ENCODE measurements at regions not wholly inside any gene's neighbourhood (a gene's known extent, or its start where the extent isn't known, plus 50 kb on each side); places are given as distances from the start of the nearest gene placed in this dataset.

DNA sequence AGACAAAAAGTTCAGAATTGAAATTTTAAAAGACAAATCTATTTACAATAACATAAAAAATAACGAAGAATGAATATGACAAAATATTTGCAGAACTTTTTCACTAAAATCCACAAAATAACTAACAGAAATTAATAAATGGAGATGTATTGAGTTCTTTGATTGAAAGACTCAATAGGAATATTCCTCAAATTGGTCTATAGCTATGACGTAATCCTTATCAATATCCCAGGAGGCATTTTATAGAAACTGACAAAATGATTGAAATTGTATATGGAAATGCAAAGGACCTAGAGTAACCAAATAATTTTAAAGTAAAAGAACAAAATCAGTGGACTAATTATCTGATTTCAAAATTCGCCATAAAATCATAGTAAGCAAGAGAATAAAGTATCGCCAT is 328.7 kb downstream of the MED10 start:
- TF ChIP-seq, protein P1, sequence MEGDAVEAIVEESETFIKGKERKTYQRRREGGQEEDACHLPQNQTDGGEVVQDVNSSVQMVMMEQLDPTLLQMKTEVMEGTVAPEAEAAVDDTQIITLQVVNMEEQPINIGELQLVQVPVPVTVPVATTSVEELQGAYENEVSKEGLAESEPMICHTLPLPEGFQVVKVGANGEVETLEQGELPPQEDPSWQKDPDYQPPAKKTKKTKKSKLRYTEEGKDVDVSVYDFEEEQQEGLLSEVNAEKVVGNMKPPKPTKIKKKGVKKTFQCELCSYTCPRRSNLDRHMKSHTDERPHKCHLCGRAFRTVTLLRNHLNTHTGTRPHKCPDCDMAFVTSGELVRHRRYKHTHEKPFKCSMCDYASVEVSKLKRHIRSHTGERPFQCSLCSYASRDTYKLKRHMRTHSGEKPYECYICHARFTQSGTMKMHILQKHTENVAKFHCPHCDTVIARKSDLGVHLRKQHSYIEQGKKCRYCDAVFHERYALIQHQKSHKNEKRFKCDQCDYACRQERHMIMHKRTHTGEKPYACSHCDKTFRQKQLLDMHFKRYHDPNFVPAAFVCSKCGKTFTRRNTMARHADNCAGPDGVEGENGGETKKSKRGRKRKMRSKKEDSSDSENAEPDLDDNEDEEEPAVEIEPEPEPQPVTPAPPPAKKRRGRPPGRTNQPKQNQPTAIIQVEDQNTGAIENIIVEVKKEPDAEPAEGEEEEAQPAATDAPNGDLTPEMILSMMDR (IDR thresholded peaks at IDR 0.05; ENCODE audit: extremely low read depth, missing control alignments) = no peak
- no peak for DNase-seq (ENCODE audit: low spot score)

DNA sequence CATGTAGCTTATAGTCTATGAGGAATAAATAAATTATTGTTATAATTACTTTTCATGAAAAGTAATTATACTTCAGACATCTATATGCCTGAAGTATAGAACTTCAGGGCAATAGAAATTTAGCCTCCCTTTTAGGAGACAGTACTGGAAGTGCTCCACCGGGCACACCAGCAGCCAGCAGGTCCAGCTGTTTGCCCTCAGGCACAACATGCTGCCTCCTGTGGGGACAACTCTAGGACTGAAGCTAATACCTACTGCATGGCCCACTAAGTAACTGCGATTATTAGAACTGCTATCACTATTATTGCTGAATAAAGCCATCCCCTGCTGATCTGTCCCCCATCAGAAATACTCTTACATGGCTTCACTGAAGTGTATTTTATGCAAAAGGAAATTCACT is 329.6 kb downstream of the MED10 start:
- no peak for DNase-seq (ENCODE audit: low spot score)
- TF ChIP-seq, protein P1 (IDR thresholded peaks at IDR 0.05; ENCODE audit: extremely low read depth, missing control alignments) = no peak

DNA sequence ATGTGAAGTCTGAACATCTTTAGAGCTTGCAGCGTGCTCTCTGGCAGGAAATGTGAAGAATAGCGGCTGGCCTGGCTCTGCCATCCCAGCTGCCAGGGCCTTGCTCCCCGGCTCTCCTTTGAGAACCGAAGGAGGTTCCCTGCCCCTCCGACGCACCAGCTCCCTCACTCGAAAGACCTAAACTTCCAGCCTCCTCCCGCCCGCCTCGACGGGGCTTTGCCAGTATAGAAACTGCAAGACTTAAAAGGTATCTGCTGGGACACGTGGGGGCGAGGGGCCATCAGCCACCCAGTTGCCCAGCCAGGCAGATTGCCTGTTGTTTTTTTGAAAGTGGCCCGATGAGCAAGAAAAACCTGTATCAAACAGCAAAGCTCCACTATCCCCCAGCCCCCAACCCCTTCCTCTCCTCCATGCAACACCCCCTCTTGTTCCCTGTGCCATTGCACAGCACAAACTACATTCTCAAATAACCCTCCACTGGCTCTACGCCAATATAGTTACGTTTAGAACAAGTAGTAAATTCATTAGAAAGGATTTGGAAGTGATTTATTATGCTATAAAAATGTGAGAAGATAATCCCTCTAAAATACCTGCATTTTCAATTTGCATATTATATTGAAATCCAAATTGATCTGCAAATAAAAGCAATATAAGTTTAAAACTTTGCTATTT is 331.9 kb downstream of the MED10 start:
- no peak for DNase-seq (ENCODE audit: low spot score)
- TF ChIP-seq, protein P1 (IDR thresholded peaks at IDR 0.05; ENCODE audit: extremely low read depth, missing control alignments) = no peak

DNA sequence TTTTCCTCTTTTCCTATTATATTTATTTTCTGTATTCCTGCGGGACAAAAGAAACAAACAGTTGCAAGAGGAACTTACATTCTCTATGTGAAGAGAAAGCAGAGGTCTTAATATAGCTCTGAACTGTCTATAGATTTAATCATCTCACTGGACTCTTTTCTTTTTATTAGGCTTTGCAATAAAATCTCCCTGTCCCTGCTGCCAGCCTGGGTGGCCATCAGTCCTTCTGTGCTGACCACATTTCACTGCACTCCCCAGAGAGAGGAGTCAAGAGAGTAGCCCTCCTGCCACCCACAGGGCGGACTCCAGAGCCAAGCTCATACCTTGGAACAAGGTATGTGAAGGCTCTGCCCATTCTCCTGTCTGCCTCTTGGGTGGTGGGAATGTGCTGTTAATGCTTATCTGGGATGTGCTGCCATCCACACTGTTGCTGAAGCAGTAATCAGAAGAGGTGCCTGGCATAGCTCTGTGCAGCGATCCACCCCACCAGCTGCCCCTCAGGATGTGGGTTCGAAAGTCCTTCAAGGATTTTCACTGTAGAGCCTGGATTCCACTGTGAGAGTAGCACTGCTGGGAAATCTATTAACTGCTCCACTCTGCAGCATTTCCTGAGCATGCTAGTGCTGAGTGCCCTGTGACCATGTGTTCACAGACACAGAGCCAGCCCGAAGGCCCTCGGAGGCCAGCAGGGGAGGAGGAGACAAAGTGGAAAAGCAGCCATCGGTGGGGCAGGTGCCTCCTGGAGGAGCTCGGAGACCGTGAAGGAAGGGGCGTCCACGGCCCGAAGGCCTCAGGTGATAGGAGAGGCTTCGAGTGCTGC is 334.6 kb downstream of the MED10 start:
- DNase-seq (ENCODE audit: low spot score) = no peak
- TF ChIP-seq, protein P1 (IDR thresholded peaks at IDR 0.05; ENCODE audit: extremely low read depth, missing control alignments) = no peak

DNA sequence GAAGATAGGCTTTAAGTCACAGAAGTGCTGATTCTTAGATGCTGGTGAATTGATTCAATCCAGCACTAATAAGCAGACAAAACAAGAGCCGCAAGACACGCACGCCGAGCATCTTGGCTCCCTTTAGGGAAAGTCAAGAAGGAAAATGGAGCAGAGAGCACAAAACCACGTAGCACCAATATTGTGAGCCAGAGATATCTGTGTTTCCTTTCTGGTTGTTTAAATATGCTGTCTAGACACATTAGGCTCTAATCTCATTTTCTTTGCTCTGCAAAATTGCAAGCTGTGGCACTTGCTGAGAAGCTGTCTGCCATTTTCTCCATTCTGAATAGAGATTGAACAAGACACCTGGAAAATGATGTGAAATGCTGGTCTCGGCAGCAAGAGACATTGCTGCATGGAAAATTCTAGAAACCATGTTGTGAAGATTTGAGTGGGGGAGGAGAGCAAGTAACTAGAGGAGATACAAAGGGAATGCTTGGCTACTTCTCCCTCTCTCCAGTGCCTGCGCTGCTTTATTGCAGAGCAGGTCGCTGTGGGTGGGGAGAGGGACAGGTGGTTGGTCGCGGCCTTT is 336.3 kb downstream of the MED10 start:
- DNase-seq (ENCODE audit: low spot score) = no peak
- TF ChIP-seq, protein P1 (IDR thresholded peaks at IDR 0.05; ENCODE audit: extremely low read depth, missing control alignments) = no peak

DNA sequence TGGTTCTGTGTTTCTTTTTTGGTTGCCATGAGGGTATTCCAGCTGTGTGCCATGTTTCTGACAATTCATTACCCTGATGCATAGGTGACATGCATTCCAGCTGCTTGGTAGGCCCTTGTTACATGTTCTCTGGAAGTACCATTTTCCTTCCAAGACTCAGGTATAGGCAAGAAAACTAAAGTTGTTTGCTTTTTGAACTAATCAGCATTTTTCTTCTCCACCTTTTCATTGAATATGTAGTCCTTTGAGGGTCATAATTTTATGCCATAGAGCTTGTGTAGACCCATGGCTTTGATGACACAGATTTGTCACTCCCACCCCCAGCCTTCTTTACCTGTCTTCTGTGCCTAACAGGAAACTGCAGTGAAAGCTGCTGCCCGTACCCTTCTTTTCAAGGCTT is 339.2 kb downstream of the MED10 start:
- TF ChIP-seq, protein P1 (IDR thresholded peaks at IDR 0.05; ENCODE audit: extremely low read depth, missing control alignments) = no peak
- DNase-seq (ENCODE audit: low spot score) = no peak

DNA sequence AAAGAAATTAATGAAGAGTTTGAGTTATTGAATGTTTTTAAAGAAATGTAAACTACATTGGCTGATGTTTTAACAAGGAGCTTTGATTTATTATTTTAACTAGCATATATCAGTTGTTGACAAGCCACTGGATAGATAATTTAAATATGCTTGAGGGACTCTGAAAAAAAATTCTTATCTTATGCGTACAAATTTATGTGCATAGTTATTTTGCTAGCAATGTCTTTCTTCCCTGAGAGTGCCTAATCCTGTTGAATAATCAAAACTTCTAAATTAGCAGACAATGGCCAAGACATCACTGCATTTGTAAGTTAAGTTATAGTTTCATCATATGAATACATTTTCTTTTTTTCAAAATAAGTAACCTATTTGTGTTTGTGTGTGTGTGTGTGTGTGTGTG is 342.3 kb downstream of the MED10 start:
- DNase-seq (ENCODE audit: low spot score) = no peak
- TF ChIP-seq, protein P1 (IDR thresholded peaks at IDR 0.05; ENCODE audit: extremely low read depth, missing control alignments) = no peak
